ENCODE measurements at regions not wholly inside any gene's neighbourhood (a gene's known extent, or its start where the extent isn't known, plus 50 kb on each side); places are given as distances from the start of the nearest gene placed in this dataset.
"Not testable (repeated sequence)": the region's sequence is repeated elsewhere in the genome, so short reads cannot be mapped to it uniquely, and the experiment has no call there.

DNA sequence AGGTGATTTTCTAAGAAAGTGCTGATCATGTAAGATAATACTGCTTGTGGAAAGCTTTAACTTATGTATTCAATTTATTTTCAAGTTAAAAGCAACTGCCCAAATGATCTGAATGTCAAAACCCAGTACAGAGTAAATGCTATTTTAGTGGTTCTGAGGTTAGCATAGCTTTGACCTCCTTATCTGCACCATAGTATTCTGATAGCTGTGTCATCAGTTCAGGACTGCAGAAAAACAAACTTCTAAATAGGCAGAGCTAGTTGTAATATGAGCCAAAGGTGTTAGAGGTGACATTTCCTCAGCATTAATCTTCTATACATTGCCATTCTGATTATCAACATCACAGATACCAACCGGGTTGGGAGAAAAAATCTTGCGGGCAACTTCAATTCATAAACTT, 758.7 kb downstream of the SLITRK5 start:
- no peak overlapping the region for H3K27ac Mint-ChIP-seq
- no peak for DNase-seq
- H3K27me3 Mint-ChIP-seq, result no peaks in the 10 kb centered on the region
- H3K9me3 Mint-ChIP-seq, result peaks cover 32% of the 10 kb centered on the region
- intact Hi-C loops (cut with micrococcal nuclease), result no loop called here
- ChIA-PET POLR2A (no interaction called here), CTCF (no interaction called here)
- H3K4me3 Mint-ChIP-seq, result no peak overlapping the region
- H3K4me1 Mint-ChIP-seq (ENCODE audit: low read depth), result no peaks in the 10 kb centered on the region
- H3K36me3 Mint-ChIP-seq, result no peaks in the 10 kb centered on the region

DNA sequence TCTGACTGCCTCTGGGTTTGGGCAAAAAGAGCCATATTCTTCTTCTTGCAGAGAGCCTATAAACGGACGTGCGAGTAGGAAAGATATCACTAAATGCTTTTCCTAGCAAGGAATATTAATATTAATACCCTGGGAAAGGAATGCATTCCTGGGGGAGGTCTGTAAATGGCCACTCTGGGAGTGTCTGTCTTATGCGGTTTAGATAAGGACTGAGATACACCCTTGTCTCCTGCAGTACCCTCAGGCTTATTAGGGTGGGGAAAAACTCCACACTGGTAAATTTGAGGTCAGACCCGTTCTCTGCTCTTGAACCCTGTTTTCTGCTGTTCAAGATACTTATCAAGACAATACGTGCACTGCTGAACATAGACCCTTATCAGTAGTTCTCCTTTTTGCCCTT, 763.8 kb downstream of the SLITRK5 start:
- Mint-ChIP-seq H3K9me3 (peaks cover 40% of the 10 kb centered on the region), H3K4me1 (ENCODE audit: low read depth) (no peaks in the 10 kb centered on the region), H3K27me3 (no peaks in the 10 kb centered on the region), H3K4me3 (no peak overlapping the region), H3K36me3 (no peaks in the 10 kb centered on the region), H3K27ac (no peak overlapping the region)
- no peak for DNase-seq
- intact Hi-C loops (cut with micrococcal nuclease), result no loop called here
- ChIA-PET POLR2A (no interaction called here), CTCF (no interaction called here)

GRCh38 chr13:88436974-88437373, 765.8 kb downstream of the SLITRK5 start:
- H3K27ac Mint-ChIP-seq, result no peak overlapping the region
- CTCF ChIA-PET, result no interaction called here
- peaks cover 34% of the 10 kb centered on the region for H3K9me3 Mint-ChIP-seq
- POLR2A ChIA-PET, result no interaction called here
- intact Hi-C loops (cut with micrococcal nuclease), result no loop called here
- DNase-seq, result no peak
- H3K27me3 Mint-ChIP-seq, result no peaks in the 10 kb centered on the region
- H3K4me3 Mint-ChIP-seq, result no peak overlapping the region
- H3K36me3 Mint-ChIP-seq, result no peaks in the 10 kb centered on the region
- H3K4me1 Mint-ChIP-seq (ENCODE audit: low read depth), result no peaks in the 10 kb centered on the region

GRCh38 chr13:88450515-88450914, 779.3 kb downstream of the SLITRK5 start:
- no peaks in the 10 kb centered on the region for H3K36me3 Mint-ChIP-seq
- no peak overlapping the region for H3K4me3 Mint-ChIP-seq
- CTCF ChIA-PET, result no interaction called here
- H3K4me1 Mint-ChIP-seq (ENCODE audit: low read depth), result no peaks in the 10 kb centered on the region
- no peak overlapping the region for H3K27ac Mint-ChIP-seq
- POLR2A ChIA-PET, result no interaction called here
- DNase-seq, result no peak
- intact Hi-C loops (cut with micrococcal nuclease), result no loop called here
- H3K9me3 Mint-ChIP-seq, result peaks cover 13% of the 10 kb centered on the region
- no peaks in the 10 kb centered on the region for H3K27me3 Mint-ChIP-seq

- POLR2A ChIA-PET, result no interaction called here
- Mint-ChIP-seq H3K4me1 (ENCODE audit: low read depth) (no peaks in the 10 kb centered on the region), H3K4me3 (no peak overlapping the region), H3K36me3 (no peaks in the 10 kb centered on the region), H3K9me3 (peaks cover 4% of the 10 kb centered on the region), H3K27me3 (no peaks in the 10 kb centered on the region), H3K27ac (no peak overlapping the region)
- CTCF ChIA-PET, result no interaction called here
- intact Hi-C loops (cut with micrococcal nuclease), result no loop called here
- DNase-seq, result no peak
Measured at GRCh38 chr13:88456151-88456550, 785.0 kb downstream of the SLITRK5 start.

DNA sequence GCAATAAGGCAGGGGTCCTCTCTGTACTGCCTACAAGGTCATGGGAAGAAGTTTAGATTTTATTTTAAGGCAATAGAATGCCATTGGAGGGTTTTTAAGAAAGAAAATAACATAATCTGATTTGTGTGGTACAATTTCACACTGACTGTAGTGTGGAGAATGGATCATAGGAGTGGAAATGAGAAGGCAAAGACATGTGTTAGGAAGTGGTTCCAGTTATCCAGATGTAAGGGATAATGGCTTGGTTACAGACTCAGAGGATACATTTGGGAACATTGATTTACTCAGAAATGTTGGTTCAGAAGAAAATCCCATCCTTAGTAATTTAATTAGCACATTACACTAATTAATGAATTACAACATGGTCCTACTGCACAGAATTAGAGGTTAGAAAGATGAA, 788.2 kb downstream of the SLITRK5 start:
- Mint-ChIP-seq H3K36me3 (no peaks in the 10 kb centered on the region), H3K9me3 (no peaks in the 10 kb centered on the region), H3K4me1 (ENCODE audit: low read depth) (no peaks in the 10 kb centered on the region), H3K27ac (no peak overlapping the region), H3K27me3 (no peaks in the 10 kb centered on the region), H3K4me3 (no peak overlapping the region)
- intact Hi-C loops (cut with micrococcal nuclease), result no loop called here
- DNase-seq, result no peak
- ChIA-PET CTCF (no interaction called here), POLR2A (no interaction called here)

DNA sequence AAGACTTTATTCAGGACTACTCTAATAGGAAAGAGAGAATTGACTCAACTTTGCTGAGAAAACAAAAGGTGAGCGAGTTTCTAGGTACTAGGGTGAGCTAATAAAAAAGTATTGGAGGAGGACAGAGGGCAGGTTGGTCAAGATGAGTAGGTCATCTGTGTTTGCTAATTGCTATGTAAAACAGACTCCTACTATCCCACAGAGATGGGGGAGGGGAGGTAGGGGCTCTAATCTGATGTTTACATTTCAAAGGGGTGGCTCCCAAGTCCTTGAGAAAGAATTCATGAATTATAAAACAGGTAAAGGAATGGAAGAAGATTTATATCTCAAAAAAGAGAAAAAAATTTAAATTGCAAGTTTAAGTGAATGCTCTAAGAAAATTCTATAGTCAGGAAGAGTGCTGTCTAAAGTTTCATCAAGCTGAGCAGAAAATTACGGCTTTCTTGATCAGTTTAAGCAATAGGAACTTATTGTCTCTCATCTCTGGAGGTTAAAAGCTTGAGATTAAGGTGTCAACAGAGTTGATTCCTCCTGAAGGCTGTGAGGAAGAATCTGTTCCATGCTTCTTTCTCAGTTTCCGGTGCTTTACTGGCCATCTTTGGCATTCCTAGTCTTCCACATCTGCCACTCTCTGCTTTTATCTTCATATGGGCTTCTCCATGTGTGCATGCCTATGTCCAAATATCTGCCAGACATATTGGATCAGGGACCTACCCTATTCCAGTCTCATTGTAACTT, 790.3 kb downstream of the SLITRK5 start:
- intact Hi-C loops (cut with micrococcal nuclease), result no loop called here
- Mint-ChIP-seq H3K36me3 (no peaks in the 10 kb centered on the region), H3K9me3 (no peaks in the 10 kb centered on the region), H3K4me1 (ENCODE audit: low read depth) (no peaks in the 10 kb centered on the region), H3K27ac (no peak overlapping the region), H3K27me3 (no peaks in the 10 kb centered on the region), H3K4me3 (no peak overlapping the region)
- ChIA-PET POLR2A (no interaction called here), CTCF (no interaction called here)
- no peak for DNase-seq

GRCh38 chr13:88464851-88465250, 793.7 kb downstream of the SLITRK5 start:
- POLR2A ChIA-PET, result no interaction called here
- intact Hi-C loops (cut with micrococcal nuclease), result no loop called here
- no peaks in the 10 kb centered on the region for H3K36me3 Mint-ChIP-seq
- no peak for DNase-seq
- no peak overlapping the region for H3K27ac Mint-ChIP-seq
- no peak overlapping the region for H3K4me3 Mint-ChIP-seq
- H3K4me1 Mint-ChIP-seq (ENCODE audit: low read depth), result no peaks in the 10 kb centered on the region
- CTCF ChIA-PET, result no interaction called here
- no peaks in the 10 kb centered on the region for H3K9me3 Mint-ChIP-seq
- no peaks in the 10 kb centered on the region for H3K27me3 Mint-ChIP-seq

- no peak overlapping the region for H3K27ac Mint-ChIP-seq
- no peak overlapping the region for H3K4me3 Mint-ChIP-seq
- intact Hi-C loops (cut with micrococcal nuclease), result no loop called here
- no peaks in the 10 kb centered on the region for H3K36me3 Mint-ChIP-seq
- H3K4me1 Mint-ChIP-seq (ENCODE audit: low read depth), result no peaks in the 10 kb centered on the region
- CTCF ChIA-PET, result no interaction called here
- no peak for DNase-seq
- H3K9me3 Mint-ChIP-seq, result peaks cover 3% of the 10 kb centered on the region
- POLR2A ChIA-PET, result no interaction called here
- H3K27me3 Mint-ChIP-seq, result no peaks in the 10 kb centered on the region
Measured at GRCh38 chr13:88472316-88472715, 801.1 kb downstream of the SLITRK5 start.

DNA sequence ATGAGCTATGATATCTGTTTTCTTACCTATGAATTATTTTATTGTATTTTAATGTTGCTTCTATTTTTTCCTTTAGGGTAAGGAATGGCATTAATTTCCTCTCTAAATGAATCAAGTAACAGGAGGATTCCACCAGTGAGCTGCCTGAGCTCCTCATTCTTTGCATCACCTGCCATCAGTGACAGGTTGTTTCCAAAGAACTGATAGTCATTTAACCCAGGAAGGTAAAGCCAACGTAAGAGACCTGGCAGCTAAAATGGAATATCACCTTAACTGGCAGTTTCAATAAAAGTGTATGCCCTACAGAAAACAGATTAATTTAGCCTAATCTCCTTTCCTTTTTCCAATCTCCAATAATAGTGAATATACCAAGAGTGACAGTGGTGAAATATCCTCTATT, 812.0 kb downstream of the SLITRK5 start:
- H3K4me3 Mint-ChIP-seq, result no peak overlapping the region
- no peaks in the 10 kb centered on the region for H3K27me3 Mint-ChIP-seq
- H3K9me3 Mint-ChIP-seq, result peaks cover 21% of the 10 kb centered on the region
- intact Hi-C loops (cut with micrococcal nuclease), result no loop called here
- H3K4me1 Mint-ChIP-seq (ENCODE audit: low read depth), result no peaks in the 10 kb centered on the region
- ChIA-PET POLR2A (no interaction called here), CTCF (no interaction called here)
- H3K36me3 Mint-ChIP-seq, result no peaks in the 10 kb centered on the region
- DNase-seq, result no peak
- H3K27ac Mint-ChIP-seq, result no peak overlapping the region

DNA sequence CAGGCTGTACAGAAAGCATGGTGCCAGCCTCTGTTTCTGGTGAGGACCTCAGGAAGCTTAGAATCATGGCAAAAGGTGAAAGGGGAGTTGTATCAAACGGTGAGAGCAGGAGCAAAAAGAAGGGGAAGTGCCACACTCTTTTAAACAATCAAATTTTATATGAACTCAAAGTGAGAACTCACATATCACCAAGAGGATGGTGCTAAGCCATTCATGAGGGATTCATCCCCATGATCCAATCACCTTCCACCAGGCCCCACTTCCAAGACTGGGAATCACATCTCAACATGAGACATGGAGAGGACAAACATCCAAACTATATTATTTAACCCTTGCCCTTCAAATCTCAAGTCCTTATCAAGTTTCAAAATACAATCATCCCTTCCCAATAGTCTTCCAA, 836.7 kb downstream of the SLITRK5 start:
- peaks cover 49% of the 10 kb centered on the region for H3K9me3 Mint-ChIP-seq
- H3K27ac Mint-ChIP-seq, result no peak overlapping the region
- DNase-seq, result no peak
- intact Hi-C loops (cut with micrococcal nuclease), result no loop called here
- H3K36me3 Mint-ChIP-seq, result no peaks in the 10 kb centered on the region
- H3K4me1 Mint-ChIP-seq (ENCODE audit: low read depth), result no peaks in the 10 kb centered on the region
- no peak overlapping the region for H3K4me3 Mint-ChIP-seq
- POLR2A ChIA-PET, result no interaction called here
- no peaks in the 10 kb centered on the region for H3K27me3 Mint-ChIP-seq
- CTCF ChIA-PET, result no interaction called here

GRCh38 chr13:88512993-88513392, 841.8 kb downstream of the SLITRK5 start:
- DNase-seq; H3K27me3 Mint-ChIP-seq; intact Hi-C loops (cut with micrococcal nuclease); H3K27ac Mint-ChIP-seq; H3K36me3 Mint-ChIP-seq; H3K4me3 Mint-ChIP-seq; H3K4me1 Mint-ChIP-seq (ENCODE audit: low read depth); POLR2A ChIA-PET; CTCF ChIA-PET: not testable (repeated sequence)
- peaks cover 28% of the 10 kb centered on the region for H3K9me3 Mint-ChIP-seq

DNA sequence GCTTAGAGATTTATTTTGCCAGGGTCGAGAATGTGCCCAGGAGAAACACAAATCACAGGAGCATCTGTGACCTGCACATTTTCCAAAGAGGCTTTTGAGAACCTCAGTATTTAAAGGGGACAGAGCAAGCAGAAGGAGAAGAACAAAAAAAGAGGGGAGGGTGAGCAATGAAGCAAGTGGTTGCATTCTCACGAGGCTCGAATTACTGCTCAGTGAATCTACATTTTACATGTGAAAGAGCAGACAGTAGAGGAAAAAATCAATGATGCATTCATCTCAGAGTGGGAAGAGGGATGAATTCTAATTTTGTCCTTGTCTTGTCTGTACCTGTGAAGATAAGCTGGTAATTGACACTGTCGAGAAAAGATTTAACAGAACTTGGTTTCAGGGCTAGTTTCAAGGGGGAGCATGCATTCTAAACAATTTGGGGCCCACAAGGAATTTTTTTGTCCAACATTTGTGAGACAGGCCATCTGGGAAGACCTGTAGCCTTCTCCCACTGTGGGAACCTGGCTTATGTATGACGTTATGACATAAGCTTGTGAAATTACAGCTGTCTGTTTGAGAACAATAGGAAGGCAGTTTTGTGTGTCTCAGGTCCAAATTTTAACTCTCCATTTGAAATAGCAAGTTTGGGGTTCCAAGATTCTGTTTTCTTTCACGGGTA, 855.1 kb downstream of the SLITRK5 start:
- intact Hi-C loops (cut with micrococcal nuclease), result no loop called here
- no peaks in the 10 kb centered on the region for H3K4me1 Mint-ChIP-seq (ENCODE audit: low read depth)

More for the DNA sequence above, 855.1 kb downstream of the SLITRK5 start:
- POLR2A ChIA-PET, result no interaction called here
- DNase-seq, result no peak
- no peaks in the 10 kb centered on the region for H3K36me3 Mint-ChIP-seq
- CTCF ChIA-PET, result no interaction called here
- H3K27me3 Mint-ChIP-seq, result no peaks in the 10 kb centered on the region
- no peak overlapping the region for H3K4me3 Mint-ChIP-seq
- peaks cover 12% of the 10 kb centered on the region for H3K9me3 Mint-ChIP-seq
- H3K27ac Mint-ChIP-seq, result no peak overlapping the region
